ENCODE measurements at regions not wholly inside any gene's neighbourhood (a gene's known extent, or its start where the extent isn't known, plus 50 kb on each side); places are given as distances from the start of the nearest gene placed in this dataset.

- TF ChIP-seq CTCF (IDR thresholded peaks at IDR 0.05; ENCODE audit: extremely low read depth in 1 of 2, insufficient read depth in 1 of 2, low read depth in 1 of 2, low read length in 2 of 2) (no peak), POLR2A (IDR thresholded peaks at IDR 0.05; ENCODE audit: low read depth, low read length) (no peak), EZH2 (IDR thresholded peaks at IDR 0.05; ENCODE audit: borderline replicate concordance, low read depth, low read length, severe bottlenecking) (no peak), JUN (IDR thresholded peaks at IDR 0.05; ENCODE audit: borderline replicate concordance, insufficient read depth, insufficient read length, low read depth) (no peak), POLR2AphosphoS5 (IDR thresholded peaks at IDR 0.05; ENCODE audit: insufficient read depth, low read depth, low read length) (no peak), MAX (IDR thresholded peaks at IDR 0.05; ENCODE audit: insufficient read depth, insufficient read length) (no peak), GATA2 (IDR thresholded peaks at IDR 0.05; ENCODE audit: insufficient read depth, insufficient read length, low read depth, low read length) (no peak), MYC (IDR thresholded peaks at IDR 0.05; ENCODE audit: low read depth, low read length) (no peak), FOS (IDR thresholded peaks at IDR 0.05; ENCODE audit: borderline replicate concordance, insufficient read depth, low read length) (no peak)
Measured at GRCh38 chr16:25587783-25588182, 104.0 kb upstream of the HS3ST4 start.
